KOPT-K1 (cell line): ENCODE measurements at regions not wholly inside any gene's neighbourhood (a gene's known extent, or its start where the extent isn't known, plus 50 kb on each side); places are given as distances from the start of the nearest gene placed in this dataset.
A peak's percentile ranks its signal among the peaks of the same experiment; 100 is the strongest.

Source experiments
- H3K27ac ChIP-seq: fragments of 200-600 bp; sonication (generic); 2 replicates; pipeline ENCODE4 v1.5.1; 2016; ENCODE audit warnings: antibody characterized with exemption, mild to moderate bottlenecking, low read depth, low read length; ENCODE audit not compliant: poor library complexity, severe bottlenecking
- H3K36me3 ChIP-seq: fragments of 200-600 bp; sonication (generic); 2 replicates; pipeline ENCODE4 v1.5.1; 2017; ENCODE audit warnings: antibody characterized with exemption, mild to moderate bottlenecking, low read length, moderate library complexity; ENCODE audit not compliant: insufficient read depth
- H3K9me3 ChIP-seq: fragments of 200-600 bp; sonication (generic); 2 replicates; pipeline ENCODE4 v1.5.1; 2017; ENCODE audit warnings: antibody characterized with exemption, low read length, mild to moderate bottlenecking; ENCODE audit not compliant: insufficient read depth, poor library complexity, severe bottlenecking

DNA sequence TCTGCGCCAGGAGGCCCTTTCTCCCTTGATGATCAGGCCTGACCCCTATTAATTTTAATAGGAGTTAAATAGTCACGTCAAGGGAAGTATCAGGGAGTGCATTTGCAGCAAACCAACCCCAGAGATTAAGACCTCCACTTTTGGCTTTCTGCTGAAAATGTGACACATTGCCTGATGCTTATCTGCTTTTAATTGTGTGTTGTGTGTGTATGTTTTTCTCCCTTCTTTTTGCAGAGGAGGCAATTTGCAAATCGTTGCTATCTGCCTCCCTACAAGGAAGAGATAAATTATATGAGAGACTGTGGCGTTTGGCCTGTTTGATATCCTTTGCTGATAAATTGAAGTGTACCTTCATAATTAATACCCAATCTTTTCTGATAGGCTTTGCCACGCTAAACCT lies 822.9 kb downstream of the VRK1 start:
- Histone ChIP-seq H3K36me3 (no peaks in the 10 kb centered on the region), H3K9me3 (peaks cover 10% of the 10 kb centered on the region), H3K27ac (peak overlapping the region; percentile 83)

DNA sequence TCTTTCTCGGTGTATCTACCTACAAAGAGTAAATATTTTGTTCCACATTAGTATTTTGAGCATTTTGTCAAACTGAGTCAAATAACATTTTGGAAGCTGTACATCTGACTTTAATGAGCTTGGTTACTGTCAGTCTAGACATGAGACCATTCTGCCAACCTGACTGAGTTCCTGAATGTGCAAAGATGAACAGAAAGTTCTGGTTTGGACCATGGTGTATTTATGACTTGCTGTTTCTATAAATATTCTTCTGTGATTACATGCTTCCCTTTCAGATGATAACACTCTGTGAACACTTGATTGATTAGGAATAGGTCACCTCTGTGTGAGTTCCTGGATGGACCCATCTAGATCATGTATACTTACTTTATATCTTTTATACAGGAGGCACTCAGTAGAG lies 827.8 kb downstream of the VRK1 start:
- no peak overlapping the region for H3K27ac ChIP-seq
- H3K9me3 ChIP-seq, result no peaks in the 10 kb centered on the region
- no peaks in the 10 kb centered on the region for H3K36me3 ChIP-seq

DNA sequence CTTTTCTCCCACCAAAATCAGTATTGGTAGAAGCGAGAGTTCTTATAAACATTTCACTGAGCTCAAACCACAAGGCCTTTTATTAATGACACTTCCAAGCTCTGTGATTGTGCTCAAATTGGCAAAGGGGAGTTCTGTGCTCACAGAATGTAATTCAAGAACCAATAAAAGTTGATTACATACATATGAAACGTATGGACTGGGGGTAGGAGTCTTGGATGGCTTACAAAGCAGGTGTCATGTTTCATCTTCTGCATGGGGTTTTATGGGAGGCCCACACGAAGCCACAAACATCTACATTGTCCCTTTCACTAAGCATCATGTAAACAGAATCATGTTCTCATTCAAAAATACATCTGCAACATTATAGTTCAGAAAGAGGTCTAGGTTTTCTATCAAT lies 828.3 kb downstream of the VRK1 start:
- no peaks in the 10 kb centered on the region for H3K9me3 ChIP-seq
- H3K36me3 ChIP-seq, result no peaks in the 10 kb centered on the region
- no peak overlapping the region for H3K27ac ChIP-seq

DNA sequence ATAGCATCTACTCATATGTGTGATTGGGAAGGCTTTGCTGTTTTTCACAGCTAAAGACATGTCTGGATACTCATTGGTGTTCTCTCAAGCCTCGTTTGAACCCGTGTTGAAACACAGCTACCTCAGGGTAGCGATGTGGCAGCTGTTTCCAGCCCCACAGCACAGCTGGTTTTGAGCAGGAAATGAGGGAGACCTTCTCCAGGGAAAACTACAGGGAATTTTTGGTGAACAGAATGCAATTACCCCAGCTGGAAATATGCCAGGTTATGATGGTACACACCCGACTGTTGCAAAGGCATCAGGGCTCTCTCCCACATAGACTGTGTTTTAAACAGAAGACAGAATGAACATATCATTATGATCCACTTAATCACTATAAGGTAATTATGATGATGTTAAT lies 828.9 kb downstream of the VRK1 start:
- Histone ChIP-seq H3K9me3 (no peaks in the 10 kb centered on the region), H3K27ac (no peak overlapping the region), H3K36me3 (no peaks in the 10 kb centered on the region)

DNA sequence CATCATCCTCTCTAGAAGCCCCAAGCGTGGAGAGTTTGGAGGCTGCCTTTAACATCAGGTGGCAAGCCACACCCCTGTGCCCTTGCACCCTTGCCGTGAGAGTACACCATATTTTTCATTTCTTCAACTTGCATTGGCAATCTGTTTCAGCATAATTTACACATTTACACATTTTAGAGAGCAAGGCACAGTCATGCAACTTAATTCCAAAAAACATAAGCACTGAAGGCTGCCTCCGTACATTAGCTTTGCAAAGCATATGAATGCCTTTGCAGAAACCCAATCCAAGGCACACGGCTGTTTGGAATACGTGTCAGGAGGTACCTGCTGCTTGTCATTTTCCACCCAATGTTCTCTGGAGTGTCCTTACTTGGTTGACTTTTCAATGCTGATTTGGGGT lies 833.1 kb downstream of the VRK1 start:
- Histone ChIP-seq H3K27ac (no peak overlapping the region), H3K36me3 (no peaks in the 10 kb centered on the region), H3K9me3 (no peaks in the 10 kb centered on the region)

DNA sequence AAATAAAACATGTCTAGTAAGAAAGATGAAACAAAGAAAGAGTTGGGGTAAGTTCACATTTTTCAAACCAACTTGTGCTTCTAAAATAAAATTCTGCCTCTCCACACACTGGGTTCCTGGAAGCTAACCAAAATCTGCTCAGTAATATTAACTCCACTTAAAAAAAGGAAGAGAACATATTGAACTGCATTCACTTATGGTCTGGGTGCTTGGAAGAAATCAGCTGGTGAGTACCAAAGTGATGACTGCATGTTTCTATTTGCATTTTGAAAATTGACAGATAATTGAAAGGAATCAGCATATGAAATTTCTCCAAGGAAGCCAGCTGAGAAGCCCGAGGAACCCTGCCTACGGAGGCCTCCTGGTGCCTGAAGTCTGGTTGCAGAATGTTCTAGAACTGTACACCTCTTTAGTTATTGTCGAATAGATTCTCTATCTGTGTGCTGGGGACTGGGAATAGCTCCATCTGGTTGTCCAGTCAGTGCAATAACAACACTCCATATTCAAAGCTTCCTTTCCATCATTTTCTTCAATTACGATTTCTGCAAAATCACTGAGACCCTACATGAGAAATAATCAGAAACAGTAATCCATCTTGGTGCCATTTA lies 836.1 kb downstream of the VRK1 start:
- no peaks in the 10 kb centered on the region for H3K36me3 ChIP-seq
- H3K9me3 ChIP-seq, result no peaks in the 10 kb centered on the region
- H3K27ac ChIP-seq, result peak overlapping the region; percentile 77

DNA sequence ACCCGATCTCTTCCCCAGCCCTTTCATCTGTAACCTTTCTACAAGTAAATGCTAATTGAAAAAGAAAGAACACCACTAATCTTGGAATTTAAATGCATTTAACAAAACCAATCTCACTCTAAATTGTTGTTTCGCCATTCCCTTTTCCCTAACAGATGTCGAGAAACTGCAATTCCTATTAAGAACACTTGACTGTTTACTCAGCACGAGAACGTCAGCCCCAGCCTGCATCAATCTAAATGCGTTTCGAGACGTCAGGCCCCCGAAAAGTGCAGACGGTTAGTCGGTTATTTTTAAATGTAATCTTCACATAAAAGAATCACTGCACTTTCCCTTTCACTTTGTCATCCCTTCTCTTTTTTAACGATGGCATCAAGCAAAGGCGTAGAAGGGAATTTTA lies 837.6 kb downstream of the VRK1 start:
- peak overlapping the region; percentile 77 for H3K27ac ChIP-seq
- no peaks in the 10 kb centered on the region for H3K36me3 ChIP-seq
- H3K9me3 ChIP-seq, result no peaks in the 10 kb centered on the region

DNA sequence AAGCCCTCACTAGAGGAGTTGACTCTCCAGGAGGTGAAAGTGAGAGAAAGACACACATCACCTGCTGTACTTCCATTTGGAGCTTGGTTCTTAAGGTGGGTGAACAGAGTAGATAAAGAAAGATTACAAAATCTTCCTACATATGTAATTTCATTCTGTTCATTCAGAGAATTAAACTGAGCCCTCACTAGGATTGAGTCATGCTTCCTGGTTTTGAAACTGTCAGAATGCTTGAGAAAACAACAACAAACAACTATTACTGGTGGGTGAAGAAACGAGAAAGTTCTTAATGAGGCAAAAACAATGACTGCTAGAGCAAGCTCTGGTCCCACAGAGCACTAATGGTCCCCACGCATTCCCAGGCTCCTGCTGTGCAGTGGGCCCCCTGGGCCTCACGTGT lies 841.7 kb downstream of the VRK1 start:
- peak overlapping the region; percentile 18 for H3K27ac ChIP-seq
- no peaks in the 10 kb centered on the region for H3K36me3 ChIP-seq
- no peaks in the 10 kb centered on the region for H3K9me3 ChIP-seq

DNA sequence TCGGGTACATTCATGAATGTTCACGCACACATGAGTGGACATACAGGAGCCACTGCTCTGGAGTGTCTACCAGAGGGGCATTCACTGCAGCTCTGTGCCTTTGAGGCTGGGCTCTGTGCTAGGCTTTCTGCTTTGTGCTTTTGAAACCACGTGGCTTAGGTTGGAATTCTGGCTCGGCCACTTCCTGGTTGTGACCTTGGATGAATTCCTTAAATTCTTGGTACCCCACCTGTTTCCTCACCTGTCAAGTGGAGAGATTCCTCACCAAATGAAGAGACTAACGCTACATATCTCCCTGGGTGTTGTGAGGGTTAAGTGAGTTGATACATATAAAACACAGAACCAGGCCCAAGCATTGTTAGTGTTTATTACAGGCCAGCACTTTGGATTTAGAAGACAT lies 842.8 kb downstream of the VRK1 start:
- no peaks in the 10 kb centered on the region for H3K9me3 ChIP-seq
- H3K27ac ChIP-seq, result no peak overlapping the region
- no peaks in the 10 kb centered on the region for H3K36me3 ChIP-seq

DNA sequence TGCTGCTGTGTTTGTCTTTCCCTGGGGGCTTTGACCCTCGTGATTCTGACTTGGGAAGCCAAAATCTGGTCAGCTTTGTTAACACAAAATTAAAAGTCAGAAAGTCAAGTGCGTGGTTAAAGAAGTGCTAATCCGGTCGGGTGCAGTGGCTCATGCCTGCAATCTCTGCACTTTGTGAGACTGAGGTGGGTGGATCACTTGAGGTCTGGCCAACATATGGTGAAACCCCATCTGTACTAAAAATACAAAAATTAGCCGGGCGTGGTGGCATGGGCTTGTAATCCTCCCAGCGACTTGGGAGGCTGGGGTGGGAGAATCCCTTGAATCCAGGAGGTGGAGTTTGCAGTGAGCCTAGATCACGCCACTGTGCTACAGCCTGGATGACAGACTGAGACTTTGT lies 844.6 kb downstream of the VRK1 start:
- no peaks in the 10 kb centered on the region for H3K9me3 ChIP-seq

DNA sequence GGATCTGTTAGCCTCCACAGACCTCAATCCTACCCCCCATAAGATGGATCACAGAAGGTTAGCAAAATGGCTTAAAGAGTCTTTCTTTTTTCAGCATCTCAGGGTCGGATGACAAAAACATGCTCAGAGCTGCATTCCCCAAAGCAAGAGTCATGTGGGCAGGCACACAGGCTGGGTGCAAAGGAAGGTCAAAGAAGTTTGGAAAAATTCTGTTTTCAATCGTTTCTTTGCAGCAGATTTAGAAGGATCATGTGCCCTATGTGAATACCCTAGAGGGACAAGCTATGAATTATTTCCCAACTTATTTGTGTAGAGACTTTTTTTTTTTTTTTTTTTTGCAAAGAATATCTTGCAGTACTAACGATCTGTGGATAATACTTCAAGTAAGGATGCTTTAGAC lies 845.4 kb downstream of the VRK1 start:
- Histone ChIP-seq H3K9me3 (no peaks in the 10 kb centered on the region), H3K36me3 (no peaks in the 10 kb centered on the region)

More for the DNA sequence above, 844.6 kb downstream of the VRK1 start:
- Histone ChIP-seq H3K27ac (no peak overlapping the region), H3K36me3 (no peaks in the 10 kb centered on the region)

DNA sequence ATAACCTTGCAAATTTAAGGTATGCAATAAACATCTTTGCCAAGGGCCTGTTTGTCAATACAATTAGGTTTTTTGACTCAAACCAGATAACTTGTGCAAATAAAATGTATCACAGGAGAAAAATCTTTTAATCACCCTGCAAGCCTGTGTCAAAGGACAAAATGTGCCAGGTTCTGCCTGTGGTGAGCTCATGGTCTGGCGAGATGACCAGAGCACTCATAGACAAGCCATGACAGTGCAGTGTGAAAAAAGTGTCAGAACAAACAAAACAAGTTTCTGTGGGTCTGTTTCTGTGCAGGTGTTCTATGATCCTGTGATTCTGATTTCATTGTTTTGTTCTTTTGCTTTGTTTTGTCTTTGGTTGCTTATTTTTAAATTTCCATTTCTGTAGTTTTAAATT lies 847.2 kb downstream of the VRK1 start:
- H3K36me3 ChIP-seq, result no peaks in the 10 kb centered on the region
- H3K9me3 ChIP-seq, result no peaks in the 10 kb centered on the region
- no peak overlapping the region for H3K27ac ChIP-seq

More for the DNA sequence above, 845.4 kb downstream of the VRK1 start:
- no peak overlapping the region for H3K27ac ChIP-seq

DNA sequence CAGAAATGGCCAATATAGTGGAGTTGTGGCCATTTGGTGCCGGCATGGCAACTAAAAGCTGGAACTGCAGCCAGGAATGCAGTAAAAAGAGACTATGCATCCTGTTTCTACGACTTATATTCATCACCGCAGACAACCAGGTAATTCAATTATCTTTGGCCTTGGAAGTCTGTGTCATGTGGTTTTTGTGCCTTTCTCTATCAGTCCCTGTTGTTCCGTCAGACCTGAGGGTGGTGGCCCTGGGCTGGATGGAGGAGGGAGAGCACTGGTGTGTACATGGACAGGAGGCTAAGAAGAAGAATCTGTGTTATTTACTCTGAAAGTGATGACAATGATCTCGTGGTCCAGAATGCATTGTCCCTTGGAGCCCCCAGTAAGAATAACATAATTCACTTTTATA lies 852.6 kb downstream of the VRK1 start:
- Histone ChIP-seq H3K27ac (no peak overlapping the region), H3K9me3 (no peaks in the 10 kb centered on the region), H3K36me3 (no peaks in the 10 kb centered on the region)

DNA sequence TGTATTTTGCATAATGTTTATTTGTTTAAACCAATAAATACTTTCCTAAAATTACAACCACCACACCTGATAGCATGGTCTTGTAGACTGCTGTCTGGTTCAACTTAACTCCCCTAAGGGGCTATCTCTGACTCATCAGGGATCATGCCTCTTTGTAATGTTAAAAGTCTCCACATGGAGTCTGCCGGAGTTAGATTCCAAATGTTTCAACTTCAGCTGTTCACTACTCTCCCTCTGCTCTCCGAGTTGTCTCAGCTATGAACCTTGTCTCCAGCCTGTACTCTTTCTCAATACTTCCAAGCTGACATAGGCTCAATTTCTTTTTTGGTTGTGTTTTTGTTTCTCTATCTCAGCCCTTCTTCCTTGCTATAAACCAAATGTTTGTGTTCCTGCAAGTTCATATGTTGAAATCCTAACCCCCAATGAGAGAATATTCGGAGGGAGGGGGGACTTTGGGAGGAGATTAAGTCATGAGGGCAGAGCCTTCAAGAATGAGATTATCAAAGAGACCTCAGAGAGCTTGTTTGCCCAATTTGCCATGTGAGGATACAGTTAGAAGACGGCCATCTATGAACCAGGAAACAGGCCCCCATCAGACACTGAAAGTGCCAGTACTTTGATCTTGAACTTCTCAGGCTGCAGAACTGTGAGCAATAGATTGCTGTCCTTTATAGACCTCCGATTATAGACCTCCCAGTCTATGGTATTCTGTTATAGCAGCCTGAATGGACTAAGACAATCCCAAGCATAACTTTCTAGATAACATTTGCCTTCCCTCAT lies 858.2 kb downstream of the VRK1 start:
- Histone ChIP-seq H3K36me3 (no peaks in the 10 kb centered on the region), H3K27ac (no peak overlapping the region), H3K9me3 (no peaks in the 10 kb centered on the region)

DNA sequence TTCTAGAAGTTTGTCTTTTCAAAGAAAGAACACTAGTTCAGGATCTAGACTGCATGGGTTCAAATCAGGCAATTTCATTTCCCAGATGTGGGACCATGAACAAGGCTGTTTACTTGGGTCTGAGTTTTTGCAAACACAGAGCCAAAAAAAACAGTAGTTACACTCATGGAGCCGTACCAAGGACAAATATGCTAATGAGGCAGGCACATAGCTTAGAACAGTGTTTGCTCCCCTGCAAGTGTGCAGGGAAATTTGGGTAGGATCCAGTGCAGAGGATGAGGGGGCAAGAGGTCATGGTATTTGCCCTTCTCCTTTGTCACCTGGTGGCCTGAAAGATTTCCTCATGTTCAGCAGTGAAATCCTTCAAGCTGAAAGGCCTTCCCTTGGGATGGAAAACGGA lies 860.4 kb downstream of the VRK1 start:
- no peak overlapping the region for H3K27ac ChIP-seq
- H3K9me3 ChIP-seq, result no peaks in the 10 kb centered on the region
- H3K36me3 ChIP-seq, result no peaks in the 10 kb centered on the region
